Astrocyte (in vitro differentiated cells and primary cell): ENCODE measurements at regions not wholly inside any gene's neighbourhood (a gene's known extent, or its start where the extent isn't known, plus 50 kb on each side); places are given as distances from the start of the nearest gene placed in this dataset.
"Not testable (repeated sequence)": the region's sequence is repeated elsewhere in the genome, so short reads cannot be mapped to it uniquely, and the experiment has no call there.

Source experiments
- DNase-seq: peaks from one replicate; pipeline ENCODE4 v3.0.0-alpha.2; 2010; ENCODE audit warnings: low read depth
- FAIRE-seq: peaks from 2 replicates; lab custom pipeline; 2011; peaks lifted over from hg19 to GRCh38; lab: Jason Lieb, UNC
- H2AFZ ChIP-seq: 2 replicates; pipeline ENCODE4 v1.6.0; 2012; ENCODE audit warnings: low read depth, low read length, inconsistent platforms
- H3K27ac ChIP-seq: 2 replicates; pipeline ENCODE4 v1.5.1; 2011; ENCODE audit warnings: low read depth, low read length, inconsistent platforms
- H3K27me3 ChIP-seq: 2 replicates; pipeline ENCODE4 v1.6.0; 2011; ENCODE audit warnings: low read length, inconsistent platforms; ENCODE audit not compliant: insufficient read depth
- H3K36me3 ChIP-seq: 2 replicates; pipeline ENCODE4 v1.5.1; 2011; ENCODE audit warnings: low read length, inconsistent platforms; ENCODE audit not compliant: insufficient read depth
- H3K4me1 ChIP-seq: 2 replicates; pipeline ENCODE4 v1.5.1; 2011; ENCODE audit warnings: low read length, inconsistent platforms; ENCODE audit not compliant: insufficient read depth
- H3K4me2 ChIP-seq: 2 replicates; pipeline ENCODE4 v1.6.0; 2012; ENCODE audit warnings: low read length, inconsistent platforms
- H3K4me3 ChIP-seq: 2 replicates; pipeline ENCODE4 v1.5.1; 2011; ENCODE audit warnings: low read depth, mild to moderate bottlenecking, low read length, inconsistent platforms; ENCODE audit not compliant: insufficient read depth
- H3K79me2 ChIP-seq: 2 replicates; pipeline ENCODE4 v1.6.0; 2012; ENCODE audit warnings: mild to moderate bottlenecking, low read length, inconsistent platforms; ENCODE audit not compliant: insufficient read depth
- H3K9ac ChIP-seq: 2 replicates; pipeline ENCODE4 v1.6.0; 2012; ENCODE audit warnings: mild to moderate bottlenecking, low read length, inconsistent platforms
- H3K9me3 ChIP-seq: 2 replicates; pipeline ENCODE4 v1.5.1; 2012; ENCODE audit warnings: low read depth, mild to moderate bottlenecking, low read length, inconsistent platforms; ENCODE audit not compliant: insufficient read depth
- H4K20me1 ChIP-seq: 2 replicates; pipeline ENCODE4 v1.6.0; 2012; ENCODE audit warnings: low read length, inconsistent platforms; ENCODE audit not compliant: insufficient read depth
- H3K27ac Mint-ChIP-seq: one replicate; pipeline ENCODE4 v1.8.0; 2021; ENCODE audit warnings: mild to moderate bottlenecking, mixed read lengths; ENCODE audit not compliant: unreplicated experiment
- H3K27me3 Mint-ChIP-seq: one replicate; pipeline ENCODE4 v1.8.0; 2021; ENCODE audit warnings: low read depth, mixed read lengths; ENCODE audit not compliant: unreplicated experiment
- H3K36me3 Mint-ChIP-seq: one replicate; pipeline ENCODE4 v1.8.0; 2021; ENCODE audit warnings: low read depth, mixed read lengths; ENCODE audit not compliant: unreplicated experiment
- H3K4me1 Mint-ChIP-seq: one replicate; pipeline ENCODE4 v1.8.0; 2021; ENCODE audit warnings: low read depth, mixed read lengths; ENCODE audit not compliant: unreplicated experiment
- H3K4me3 Mint-ChIP-seq: one replicate; pipeline ENCODE4 v1.8.0; 2021; ENCODE audit warnings: mild to moderate bottlenecking, moderate library complexity, mixed read lengths; ENCODE audit not compliant: unreplicated experiment
- H3K9me3 Mint-ChIP-seq: one replicate; pipeline ENCODE4 v1.8.0; 2021; ENCODE audit warnings: mild to moderate bottlenecking, mixed read lengths; ENCODE audit not compliant: unreplicated experiment
- EZH2 ChIP-seq: IDR thresholded peaks from 2 replicates; pipeline ENCODE4 v1.6.1; 2012; ENCODE audit warnings: mild to moderate bottlenecking, low read length, inconsistent platforms; ENCODE audit not compliant: insufficient read depth
- TF ChIP-seq, protein P1 (sequence below): IDR thresholded peaks from 2 replicates; pipeline ENCODE4 v1.5.1; 2011; ENCODE audit warnings: low read depth, mild to moderate bottlenecking, inconsistent platforms, low read length, moderate library complexity; ENCODE audit not compliant: insufficient read depth

DNA sequence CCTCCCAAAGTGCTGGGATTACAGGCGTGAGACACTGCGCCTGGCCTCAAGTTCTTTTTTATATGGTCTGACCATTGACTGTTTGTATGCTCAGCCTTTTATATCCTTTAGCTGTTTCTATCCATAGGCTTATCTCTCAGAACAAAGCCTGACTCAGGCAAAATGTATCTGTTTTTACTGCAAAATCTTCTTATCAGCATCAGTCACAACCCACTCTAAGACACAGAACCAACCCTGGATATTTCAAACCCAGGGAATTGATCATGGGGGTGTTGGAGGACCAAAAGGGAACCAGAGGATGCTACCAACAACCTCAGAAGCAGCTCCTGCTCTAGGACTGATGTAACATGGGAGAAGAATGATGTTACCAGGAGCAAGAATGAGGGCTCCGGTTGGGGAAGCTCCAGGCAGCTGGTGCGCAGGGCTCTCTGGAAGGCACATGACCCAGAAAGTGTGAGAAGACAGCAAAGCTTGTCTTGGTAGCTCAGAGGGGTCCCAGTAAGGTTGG is 75.3 kb upstream of the NCK2 start:
- no peaks in the 10 kb centered on the region for H3K27me3 ChIP-seq
- H3K9me3 ChIP-seq = peaks cover 4% of the 10 kb centered on the region
- H3K9me3 Mint-ChIP-seq = peaks cover 11% of the 10 kb centered on the region
- no peak overlapping the region for H2AFZ ChIP-seq
- no peak overlapping the region for H3K4me3 Mint-ChIP-seq
- no peak for DNase-seq
- H4K20me1 ChIP-seq = no peaks in the 10 kb centered on the region
- no peaks in the 10 kb centered on the region for H3K36me3 Mint-ChIP-seq
- no peak overlapping the region for H3K9ac ChIP-seq
- H3K4me1 Mint-ChIP-seq = peaks cover 4% of the 10 kb centered on the region
- no peak overlapping the region for H3K27ac Mint-ChIP-seq
- no peaks in the 10 kb centered on the region for H3K36me3 ChIP-seq
- H3K79me2 ChIP-seq = no peaks in the 10 kb centered on the region
- no peak overlapping the region for H3K27ac ChIP-seq
- no peak for FAIRE-seq
- H3K4me3 ChIP-seq = no peak overlapping the region
- H3K4me2 ChIP-seq = no peak overlapping the region
- H3K27me3 Mint-ChIP-seq = peaks cover 3% of the 10 kb centered on the region
- TF ChIP-seq, protein P1, sequence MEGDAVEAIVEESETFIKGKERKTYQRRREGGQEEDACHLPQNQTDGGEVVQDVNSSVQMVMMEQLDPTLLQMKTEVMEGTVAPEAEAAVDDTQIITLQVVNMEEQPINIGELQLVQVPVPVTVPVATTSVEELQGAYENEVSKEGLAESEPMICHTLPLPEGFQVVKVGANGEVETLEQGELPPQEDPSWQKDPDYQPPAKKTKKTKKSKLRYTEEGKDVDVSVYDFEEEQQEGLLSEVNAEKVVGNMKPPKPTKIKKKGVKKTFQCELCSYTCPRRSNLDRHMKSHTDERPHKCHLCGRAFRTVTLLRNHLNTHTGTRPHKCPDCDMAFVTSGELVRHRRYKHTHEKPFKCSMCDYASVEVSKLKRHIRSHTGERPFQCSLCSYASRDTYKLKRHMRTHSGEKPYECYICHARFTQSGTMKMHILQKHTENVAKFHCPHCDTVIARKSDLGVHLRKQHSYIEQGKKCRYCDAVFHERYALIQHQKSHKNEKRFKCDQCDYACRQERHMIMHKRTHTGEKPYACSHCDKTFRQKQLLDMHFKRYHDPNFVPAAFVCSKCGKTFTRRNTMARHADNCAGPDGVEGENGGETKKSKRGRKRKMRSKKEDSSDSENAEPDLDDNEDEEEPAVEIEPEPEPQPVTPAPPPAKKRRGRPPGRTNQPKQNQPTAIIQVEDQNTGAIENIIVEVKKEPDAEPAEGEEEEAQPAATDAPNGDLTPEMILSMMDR = no peak
- no peak for TF ChIP-seq EZH2
- no peaks in the 10 kb centered on the region for H3K4me1 ChIP-seq

DNA sequence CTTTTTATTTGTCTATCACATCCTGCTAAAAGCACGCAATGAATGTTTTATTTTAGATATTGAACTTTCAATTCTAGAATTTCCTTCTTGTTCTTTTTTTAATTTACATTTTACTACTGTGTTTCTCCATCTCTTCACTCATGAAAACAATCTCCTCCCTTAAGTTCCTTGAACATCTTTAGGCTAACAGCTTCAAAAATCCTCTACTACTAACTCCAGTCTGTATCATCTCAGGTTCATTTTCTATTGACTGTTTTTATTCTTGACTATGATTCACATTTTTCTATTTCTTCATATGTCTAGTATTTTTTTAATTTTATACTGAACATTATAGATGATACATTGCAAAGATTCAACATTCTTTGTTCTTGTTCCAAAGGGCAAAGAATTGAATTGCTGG is 79.2 kb upstream of the NCK2 start:
- no peaks in the 10 kb centered on the region for H3K27me3 ChIP-seq
- DNase-seq = no peak
- no peak for FAIRE-seq
- Mint-ChIP-seq H3K9me3 (peaks cover 11% of the 10 kb centered on the region), H3K27ac (no peak overlapping the region), H3K27me3 (no peaks in the 10 kb centered on the region), H3K36me3 (no peaks in the 10 kb centered on the region), H3K4me1 (no peaks in the 10 kb centered on the region), H3K4me3 (no peak overlapping the region)
- TF ChIP-seq EZH2 = no peak
- TF ChIP-seq, protein P1 = no peak
- H3K4me3 ChIP-seq = no peak overlapping the region
- peaks cover 4% of the 10 kb centered on the region for H3K9me3 ChIP-seq
- H2AFZ ChIP-seq = no peak overlapping the region
- no peaks in the 10 kb centered on the region for H3K79me2 ChIP-seq
- no peaks in the 10 kb centered on the region for H3K4me1 ChIP-seq
- H3K9ac ChIP-seq = no peak overlapping the region
- no peak overlapping the region for H3K27ac ChIP-seq
- H4K20me1 ChIP-seq = no peaks in the 10 kb centered on the region
- H3K4me2 ChIP-seq = no peak overlapping the region
- H3K36me3 ChIP-seq = no peaks in the 10 kb centered on the region

DNA sequence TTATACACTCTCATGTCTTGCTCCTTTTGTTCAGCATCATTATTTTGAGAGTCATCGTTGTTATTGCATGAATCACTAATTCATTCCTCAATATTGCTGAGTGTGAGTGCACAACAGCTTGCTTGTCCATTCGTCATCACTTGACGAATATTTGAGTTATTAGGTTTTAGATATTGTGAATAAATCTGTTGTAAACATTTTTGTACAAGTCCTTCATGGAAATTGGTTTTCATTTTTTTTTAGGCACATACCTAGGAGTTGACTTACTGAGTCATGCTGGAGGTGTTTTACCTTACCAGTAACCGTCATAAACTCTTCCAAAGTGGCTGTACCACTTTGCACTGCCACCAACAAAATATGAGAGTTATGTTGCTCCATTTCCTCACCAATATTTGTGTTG is 84.2 kb upstream of the NCK2 start:
- H2AFZ ChIP-seq = no peak overlapping the region
- H3K36me3 Mint-ChIP-seq = no peaks in the 10 kb centered on the region
- no peaks in the 10 kb centered on the region for H3K27me3 ChIP-seq
- DNase-seq (no peak), FAIRE-seq (no peak)
- H3K9me3 ChIP-seq = no peaks in the 10 kb centered on the region
- no peaks in the 10 kb centered on the region for H3K27me3 Mint-ChIP-seq
- H4K20me1 ChIP-seq = no peaks in the 10 kb centered on the region
- no peak overlapping the region for H3K27ac Mint-ChIP-seq
- H3K9ac ChIP-seq = no peak overlapping the region
- H3K9me3 Mint-ChIP-seq = no peaks in the 10 kb centered on the region
- no peak overlapping the region for H3K4me3 Mint-ChIP-seq
- H3K36me3 ChIP-seq = no peaks in the 10 kb centered on the region
- H3K4me2 ChIP-seq = no peak overlapping the region
- no peaks in the 10 kb centered on the region for H3K4me1 Mint-ChIP-seq
- H3K4me3 ChIP-seq = no peak overlapping the region
- H3K27ac ChIP-seq = no peak overlapping the region
- no peaks in the 10 kb centered on the region for H3K79me2 ChIP-seq
- TF ChIP-seq EZH2 = no peak
- TF ChIP-seq, protein P1 = no peak
- H3K4me1 ChIP-seq = no peaks in the 10 kb centered on the region

DNA sequence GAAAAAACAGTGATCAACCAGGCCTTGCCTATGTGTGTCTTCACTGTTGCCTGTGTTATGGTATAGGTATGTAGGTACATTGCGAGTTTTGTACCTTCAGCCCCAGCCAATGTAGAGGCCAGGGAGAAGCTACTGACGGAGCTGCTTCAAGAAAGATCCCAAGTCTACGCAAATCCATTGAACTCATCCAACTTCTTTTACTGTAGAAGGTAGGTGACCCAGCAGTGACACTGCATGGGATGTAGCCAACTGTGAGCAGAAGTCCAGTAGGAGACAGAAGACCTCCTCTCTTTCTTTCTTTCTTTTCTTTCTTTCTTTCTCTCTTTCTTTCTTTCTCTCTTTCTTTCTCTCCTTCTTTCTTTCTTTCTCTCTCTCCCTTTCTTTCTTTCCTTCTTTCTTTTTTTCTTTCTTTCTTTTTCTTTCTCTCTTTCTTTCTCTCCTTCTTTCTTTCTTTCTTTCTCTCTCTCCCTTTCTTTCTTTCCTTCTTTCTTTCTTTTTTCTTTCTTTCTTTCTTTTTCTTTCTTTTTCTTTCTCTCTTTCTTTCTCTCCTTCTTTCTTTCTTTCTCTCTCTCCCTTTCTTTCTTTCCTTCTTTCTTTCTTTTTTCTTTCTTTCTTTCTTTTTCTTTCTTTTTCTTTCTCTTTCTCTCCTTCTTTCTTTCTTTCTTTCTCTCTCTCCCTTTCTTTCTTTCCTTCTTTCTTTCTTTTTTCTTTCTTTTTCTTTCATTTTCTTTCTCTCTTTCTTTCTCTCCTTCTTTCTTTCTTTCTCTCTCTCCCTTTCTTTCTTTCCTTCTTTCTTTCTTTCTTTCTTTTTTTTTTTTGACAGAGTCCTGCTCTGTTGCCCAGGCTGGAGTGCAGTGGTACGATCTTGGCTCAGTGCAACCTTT is 88.7 kb upstream of the NCK2 start:
- not testable (repeated sequence) for H3K27me3 ChIP-seq, FAIRE-seq, H3K79me2 ChIP-seq, H3K9ac ChIP-seq, H3K4me2 ChIP-seq, H3K27ac ChIP-seq, H3K27ac Mint-ChIP-seq, H2AFZ ChIP-seq, DNase-seq, H3K36me3 Mint-ChIP-seq, H3K4me1 Mint-ChIP-seq, H3K4me3 ChIP-seq, H3K36me3 ChIP-seq, H3K9me3 Mint-ChIP-seq, H3K4me1 ChIP-seq, H4K20me1 ChIP-seq, H3K27me3 Mint-ChIP-seq, H3K4me3 Mint-ChIP-seq, H3K9me3 ChIP-seq
